T-helper 2 cell treated with Interferon-gamma antibody and Interleukin-4, amounts not matched to agents 5 μg/mL and 100 μg/mL, for 36 hours (primary cell): ENCODE measurements at regions not wholly inside any gene's neighbourhood (a gene's known extent, or its start where the extent isn't known, plus 50 kb on each side); places are given as distances from the start of the nearest gene placed in this dataset.

ENCODE experiments used
- DNase-seq: peaks from one replicate; pipeline ENCODE4 v3.0.0; 2021; ENCODE audit warnings: low spot score
- H3K27ac Mint-ChIP-seq: one replicate; pipeline ENCODE4 v1.8.0; 2021; ENCODE audit warnings: mild to moderate bottlenecking, mixed read lengths
- H3K27me3 Mint-ChIP-seq: one replicate; pipeline ENCODE4 v1.8.0; 2021; ENCODE audit warnings: low read depth, mixed read lengths
- H3K36me3 Mint-ChIP-seq: one replicate; pipeline ENCODE4 v1.8.0; 2021; ENCODE audit warnings: low read depth, mixed read lengths
- H3K4me1 Mint-ChIP-seq: one replicate; pipeline ENCODE4 v1.8.0; 2021; ENCODE audit warnings: low read depth, mixed read lengths
- H3K4me3 Mint-ChIP-seq: one replicate; pipeline ENCODE4 v1.8.0; 2022; ENCODE audit warnings: mild to moderate bottlenecking, moderate library complexity, mixed read lengths
- H3K9me3 Mint-ChIP-seq: one replicate; pipeline ENCODE4 v1.8.0; 2021; ENCODE audit warnings: mixed read lengths

GRCh38 chr10:128751851-128752250 lies 625.6 kb upstream of the MKI67 start:
- H3K36me3 Mint-ChIP-seq = no peaks in the 10 kb centered on the region
- H3K9me3 Mint-ChIP-seq = no peaks in the 10 kb centered on the region
- DNase-seq = no peak
- no peak overlapping the region for H3K27ac Mint-ChIP-seq
- H3K4me3 Mint-ChIP-seq = no peak overlapping the region
- no peaks in the 10 kb centered on the region for H3K27me3 Mint-ChIP-seq
- no peaks in the 10 kb centered on the region for H3K4me1 Mint-ChIP-seq

- no peaks in the 10 kb centered on the region for H3K36me3 Mint-ChIP-seq
- H3K27me3 Mint-ChIP-seq = no peaks in the 10 kb centered on the region
- no peak for DNase-seq
- no peak overlapping the region for H3K4me3 Mint-ChIP-seq
- no peak overlapping the region for H3K27ac Mint-ChIP-seq
- H3K9me3 Mint-ChIP-seq = no peaks in the 10 kb centered on the region
- H3K4me1 Mint-ChIP-seq = no peaks in the 10 kb centered on the region
Measured at GRCh38 chr10:128759174-128759573, 633.0 kb upstream of the MKI67 start.

GRCh38 chr10:128763588-128763987 lies 637.4 kb upstream of the MKI67 start:
- H3K4me1 Mint-ChIP-seq = no peaks in the 10 kb centered on the region
- H3K36me3 Mint-ChIP-seq = no peaks in the 10 kb centered on the region
- H3K27me3 Mint-ChIP-seq = no peaks in the 10 kb centered on the region
- DNase-seq = no peak
- no peaks in the 10 kb centered on the region for H3K9me3 Mint-ChIP-seq
- H3K4me3 Mint-ChIP-seq = no peak overlapping the region
- H3K27ac Mint-ChIP-seq = no peak overlapping the region

- Mint-ChIP-seq H3K27ac (no peak overlapping the region), H3K9me3 (no peaks in the 10 kb centered on the region), H3K27me3 (no peaks in the 10 kb centered on the region), H3K36me3 (no peaks in the 10 kb centered on the region), H3K4me3 (no peak overlapping the region), H3K4me1 (no peaks in the 10 kb centered on the region)
- DNase-seq = no peak
Measured at GRCh38 chr10:128764190-128764589, 638.0 kb upstream of the MKI67 start.

GRCh38 chr10:128766915-128767314 lies 640.7 kb upstream of the MKI67 start:
- no peaks in the 10 kb centered on the region for H3K4me1 Mint-ChIP-seq
- H3K27ac Mint-ChIP-seq = no peak overlapping the region

GRCh38 chr10:128774979-128775378 lies 648.8 kb upstream of the MKI67 start:
- H3K36me3 Mint-ChIP-seq = no peaks in the 10 kb centered on the region

More at GRCh38 chr10:128766915-128767314, 640.7 kb upstream of the MKI67 start:
- Mint-ChIP-seq H3K27me3 (no peaks in the 10 kb centered on the region), H3K36me3 (no peaks in the 10 kb centered on the region), H3K4me3 (no peak overlapping the region), H3K9me3 (no peaks in the 10 kb centered on the region)
- no peak for DNase-seq

GRCh38 chr10:128775743-128776142 lies 649.5 kb upstream of the MKI67 start:
- no peaks in the 10 kb centered on the region for H3K9me3 Mint-ChIP-seq
- no peaks in the 10 kb centered on the region for H3K36me3 Mint-ChIP-seq
- no peak overlapping the region for H3K4me3 Mint-ChIP-seq
- H3K27me3 Mint-ChIP-seq = peaks cover 3% of the 10 kb centered on the region
- no peak overlapping the region for H3K27ac Mint-ChIP-seq
- H3K4me1 Mint-ChIP-seq = no peaks in the 10 kb centered on the region
- no peak for DNase-seq

More at GRCh38 chr10:128774979-128775378, 648.8 kb upstream of the MKI67 start:
- Mint-ChIP-seq H3K4me1 (no peaks in the 10 kb centered on the region), H3K27me3 (peaks cover 3% of the 10 kb centered on the region), H3K27ac (no peak overlapping the region), H3K9me3 (no peaks in the 10 kb centered on the region), H3K4me3 (no peak overlapping the region)
- DNase-seq = no peak

- H3K27ac Mint-ChIP-seq = no peak overlapping the region
- H3K27me3 Mint-ChIP-seq = peaks cover 3% of the 10 kb centered on the region
- no peaks in the 10 kb centered on the region for H3K4me1 Mint-ChIP-seq
Measured at GRCh38 chr10:128776673-128777252, 650.5 kb upstream of the MKI67 start.

GRCh38 chr10:128777342-128777741 lies 651.1 kb upstream of the MKI67 start:
- DNase-seq = no peak
- Mint-ChIP-seq H3K27me3 (peaks cover 3% of the 10 kb centered on the region), H3K36me3 (no peaks in the 10 kb centered on the region), H3K4me3 (no peak overlapping the region), H3K27ac (no peak overlapping the region), H3K4me1 (no peaks in the 10 kb centered on the region), H3K9me3 (no peaks in the 10 kb centered on the region)

More at GRCh38 chr10:128776673-128777252, 650.5 kb upstream of the MKI67 start:
- no peak for DNase-seq
- Mint-ChIP-seq H3K9me3 (no peaks in the 10 kb centered on the region), H3K4me3 (no peak overlapping the region), H3K36me3 (no peaks in the 10 kb centered on the region)

- H3K9me3 Mint-ChIP-seq = no peaks in the 10 kb centered on the region
- H3K4me1 Mint-ChIP-seq = no peaks in the 10 kb centered on the region
- no peak overlapping the region for H3K27ac Mint-ChIP-seq
- DNase-seq = no peak
- peaks cover 3% of the 10 kb centered on the region for H3K27me3 Mint-ChIP-seq
- no peak overlapping the region for H3K4me3 Mint-ChIP-seq
- H3K36me3 Mint-ChIP-seq = no peaks in the 10 kb centered on the region
Measured at GRCh38 chr10:128779416-128779815, 653.2 kb upstream of the MKI67 start.

- no peak overlapping the region for H3K4me3 Mint-ChIP-seq
- H3K9me3 Mint-ChIP-seq = no peaks in the 10 kb centered on the region
- H3K36me3 Mint-ChIP-seq = no peaks in the 10 kb centered on the region
- DNase-seq = no peak
- peaks cover 3% of the 10 kb centered on the region for H3K27me3 Mint-ChIP-seq
- H3K4me1 Mint-ChIP-seq = no peaks in the 10 kb centered on the region
- H3K27ac Mint-ChIP-seq = no peak overlapping the region
Measured at GRCh38 chr10:128780156-128780761, 654.0 kb upstream of the MKI67 start.

GRCh38 chr10:128781637-128782036 lies 655.4 kb upstream of the MKI67 start:
- Mint-ChIP-seq H3K4me3 (no peak overlapping the region), H3K27me3 (peaks cover 3% of the 10 kb centered on the region), H3K36me3 (no peaks in the 10 kb centered on the region), H3K27ac (no peak overlapping the region), H3K4me1 (no peaks in the 10 kb centered on the region), H3K9me3 (no peaks in the 10 kb centered on the region)
- no peak for DNase-seq

- Mint-ChIP-seq H3K4me1 (no peaks in the 10 kb centered on the region), H3K9me3 (no peaks in the 10 kb centered on the region), H3K36me3 (no peaks in the 10 kb centered on the region), H3K4me3 (no peak overlapping the region), H3K27ac (no peak overlapping the region), H3K27me3 (no peaks in the 10 kb centered on the region)
- DNase-seq = no peak
Measured at GRCh38 chr10:128784444-128784843, 658.2 kb upstream of the MKI67 start.

- Mint-ChIP-seq H3K27me3 (no peaks in the 10 kb centered on the region), H3K4me3 (no peak overlapping the region), H3K27ac (no peak overlapping the region)
Measured at GRCh38 chr10:128792426-128793140, 666.4 kb upstream of the MKI67 start.

More at GRCh38 chr10:128792426-128793140, 666.4 kb upstream of the MKI67 start:
- H3K4me1 Mint-ChIP-seq = no peaks in the 10 kb centered on the region
- DNase-seq = no peak
- H3K36me3 Mint-ChIP-seq = no peaks in the 10 kb centered on the region
- no peaks in the 10 kb centered on the region for H3K9me3 Mint-ChIP-seq
